Activated CD4-positive, alpha-beta memory T cell treated with anti-CD3 and anti-CD28 coated beads for 36 hours (primary cell): ENCODE measurements at regions not wholly inside any gene's neighbourhood (a gene's known extent, or its start where the extent isn't known, plus 50 kb on each side); places are given as distances from the start of the nearest gene placed in this dataset.

Experiments
- CTCF ChIA-PET: fragments of 350-600 bp; sonication (Branson Sonifier 250); formaldehyde crosslinking; loops from one replicate; lab custom pipeline; 2021; ENCODE audit warnings: antibody characterized with exemption, inconsistent platforms; lab: Charles Lee
- POLR2A ChIA-PET: fragments of 350-600 bp; sonication (Branson Sonifier 250); formaldehyde crosslinking; loops from one replicate; lab custom pipeline; 2021; ENCODE audit warnings: antibody characterized with exemption; lab: Charles Lee
- DNase-seq: peaks from one replicate; pipeline ENCODE4 v3.0.0-alpha.2; 2020
- H3K27ac Mint-ChIP-seq: one replicate; pipeline ENCODE4 v1.8.0; 2021; ENCODE audit warnings: mixed read lengths
- H3K27me3 Mint-ChIP-seq: one replicate; pipeline ENCODE4 v1.8.0; 2021; ENCODE audit warnings: mixed read lengths
- H3K36me3 Mint-ChIP-seq: one replicate; pipeline ENCODE4 v1.8.0; 2021; ENCODE audit warnings: mixed read lengths
- H3K4me1 Mint-ChIP-seq: one replicate; pipeline ENCODE4 v1.8.0; 2021; ENCODE audit warnings: low read depth, mixed read lengths
- H3K4me3 Mint-ChIP-seq: one replicate; pipeline ENCODE4 v1.8.0; 2021; ENCODE audit warnings: mild to moderate bottlenecking, mixed read lengths
- H3K9me3 Mint-ChIP-seq: one replicate; pipeline ENCODE4 v1.8.0; 2021; ENCODE audit warnings: mixed read lengths
- intact Hi-C: fragments of 100-400 bp; cut with micrococcal nuclease; formaldehyde crosslinking; loops from one replicate; pipeline ENCODE4 v1.15.1; 2023

DNA sequence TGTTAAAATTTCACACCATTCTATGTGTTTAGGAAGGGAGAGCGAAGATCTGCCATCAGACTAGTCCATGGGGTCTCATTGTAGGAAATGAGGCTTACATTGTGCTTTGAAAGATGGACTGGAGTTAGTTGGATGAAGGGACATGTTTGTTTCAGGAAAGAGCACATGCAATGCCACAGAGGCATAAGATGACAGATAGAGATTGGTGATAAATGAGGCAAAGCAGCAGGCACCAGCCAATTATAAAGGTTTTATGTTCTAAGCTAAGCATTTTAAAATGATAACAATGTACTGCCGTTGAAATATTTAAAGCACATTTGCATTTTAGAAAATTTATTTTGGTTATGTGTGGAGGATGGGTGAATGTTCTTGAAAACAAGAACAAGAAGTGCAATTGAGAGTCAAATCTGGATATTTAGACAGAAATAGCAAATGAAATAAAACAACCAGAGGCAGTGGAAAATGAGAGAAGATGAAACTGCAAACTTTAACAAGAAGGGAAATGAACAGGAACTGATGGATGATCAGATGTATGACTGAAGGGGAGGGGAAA lies 957.2 kb downstream of the FSTL5 start:
- DNase-seq: no peak
- CTCF ChIA-PET: no interaction called here
- Mint-ChIP-seq H3K36me3 (no peaks in the 10 kb centered on the region), H3K9me3 (peaks cover 24% of the 10 kb centered on the region), H3K4me3 (no peak overlapping the region), H3K4me1 (no peaks in the 10 kb centered on the region), H3K27me3 (no peaks in the 10 kb centered on the region), H3K27ac (no peak overlapping the region)
- intact Hi-C loops: no loop called here
- POLR2A ChIA-PET: no interaction called here

DNA sequence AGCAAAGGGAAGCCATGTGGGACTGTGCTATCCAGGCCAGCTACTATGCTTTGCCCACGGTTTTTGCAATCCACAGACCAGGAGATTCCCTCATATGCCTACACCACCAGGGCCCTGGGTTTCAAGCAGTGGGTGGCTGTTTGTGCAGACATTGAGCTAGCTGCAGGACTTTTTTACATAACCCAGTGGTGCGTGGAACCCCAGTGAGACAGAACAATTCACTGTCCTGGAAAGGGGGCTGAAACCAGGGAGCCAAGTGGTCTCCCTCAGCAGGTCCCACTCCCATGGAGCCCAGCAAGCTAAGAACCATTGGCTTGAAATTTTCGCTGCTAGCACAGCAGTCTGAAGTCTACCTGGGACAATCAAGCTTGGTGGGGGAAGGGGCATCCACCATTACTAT lies 959.9 kb downstream of the FSTL5 start:
- intact Hi-C loops: no loop called here
- DNase-seq: no peak
- POLR2A ChIA-PET: no interaction called here
- no peaks in the 10 kb centered on the region for H3K4me1 Mint-ChIP-seq
- no peaks in the 10 kb centered on the region for H3K36me3 Mint-ChIP-seq
- no peak overlapping the region for H3K4me3 Mint-ChIP-seq
- peaks cover 10% of the 10 kb centered on the region for H3K9me3 Mint-ChIP-seq
- CTCF ChIA-PET: no interaction called here
- H3K27me3 Mint-ChIP-seq: no peaks in the 10 kb centered on the region
- H3K27ac Mint-ChIP-seq: no peak overlapping the region

DNA sequence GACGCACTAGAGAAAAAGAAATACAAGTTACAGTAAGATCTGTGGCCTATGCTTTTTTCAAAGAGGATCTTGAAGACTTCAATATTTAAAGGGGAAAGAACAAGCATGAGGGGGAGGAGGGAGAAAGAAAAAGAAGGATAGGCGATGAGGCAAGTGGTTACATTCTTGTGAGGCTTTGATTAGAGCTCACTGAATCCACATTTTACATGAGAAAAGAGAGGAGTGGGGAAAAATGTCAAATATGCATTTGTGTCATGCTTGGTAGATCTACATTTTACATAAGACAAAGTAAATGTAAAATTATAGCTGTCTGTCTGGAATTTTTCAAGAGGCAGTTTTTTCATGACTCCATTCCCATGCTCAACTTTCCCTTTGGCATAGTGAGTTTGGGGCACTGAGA lies 965.9 kb downstream of the FSTL5 start:
- no peak overlapping the region for H3K4me3 Mint-ChIP-seq
- DNase-seq: no peak
- ChIA-PET CTCF (no interaction called here), POLR2A (no interaction called here)
- H3K27me3 Mint-ChIP-seq: no peaks in the 10 kb centered on the region
- intact Hi-C loops: no loop called here
- no peaks in the 10 kb centered on the region for H3K4me1 Mint-ChIP-seq
- H3K36me3 Mint-ChIP-seq: no peaks in the 10 kb centered on the region
- H3K9me3 Mint-ChIP-seq: peaks cover under 1% of the 10 kb centered on the region
- no peak overlapping the region for H3K27ac Mint-ChIP-seq

DNA sequence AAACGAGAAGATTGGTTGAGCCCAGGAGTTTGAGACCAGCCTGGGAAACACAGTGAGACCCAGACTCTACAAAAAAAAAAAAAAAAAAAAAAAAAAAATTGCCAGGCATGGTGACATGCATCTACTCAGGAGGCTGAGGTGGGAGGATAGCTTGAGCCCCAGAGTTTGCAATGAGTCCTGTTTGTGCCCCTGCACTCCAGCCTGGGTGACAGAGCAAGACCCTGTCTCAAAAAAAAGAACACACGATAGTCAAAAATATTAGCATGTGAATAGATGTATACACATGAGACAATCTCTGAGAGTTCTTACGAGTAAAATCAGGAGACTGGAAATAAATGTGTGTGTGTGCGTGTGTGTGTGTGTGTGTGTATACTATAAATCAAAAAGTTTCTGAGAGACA lies 966.3 kb downstream of the FSTL5 start:
- POLR2A ChIA-PET: no interaction called here
- H3K27me3 Mint-ChIP-seq: no peaks in the 10 kb centered on the region
- no peak overlapping the region for H3K27ac Mint-ChIP-seq

DNA sequence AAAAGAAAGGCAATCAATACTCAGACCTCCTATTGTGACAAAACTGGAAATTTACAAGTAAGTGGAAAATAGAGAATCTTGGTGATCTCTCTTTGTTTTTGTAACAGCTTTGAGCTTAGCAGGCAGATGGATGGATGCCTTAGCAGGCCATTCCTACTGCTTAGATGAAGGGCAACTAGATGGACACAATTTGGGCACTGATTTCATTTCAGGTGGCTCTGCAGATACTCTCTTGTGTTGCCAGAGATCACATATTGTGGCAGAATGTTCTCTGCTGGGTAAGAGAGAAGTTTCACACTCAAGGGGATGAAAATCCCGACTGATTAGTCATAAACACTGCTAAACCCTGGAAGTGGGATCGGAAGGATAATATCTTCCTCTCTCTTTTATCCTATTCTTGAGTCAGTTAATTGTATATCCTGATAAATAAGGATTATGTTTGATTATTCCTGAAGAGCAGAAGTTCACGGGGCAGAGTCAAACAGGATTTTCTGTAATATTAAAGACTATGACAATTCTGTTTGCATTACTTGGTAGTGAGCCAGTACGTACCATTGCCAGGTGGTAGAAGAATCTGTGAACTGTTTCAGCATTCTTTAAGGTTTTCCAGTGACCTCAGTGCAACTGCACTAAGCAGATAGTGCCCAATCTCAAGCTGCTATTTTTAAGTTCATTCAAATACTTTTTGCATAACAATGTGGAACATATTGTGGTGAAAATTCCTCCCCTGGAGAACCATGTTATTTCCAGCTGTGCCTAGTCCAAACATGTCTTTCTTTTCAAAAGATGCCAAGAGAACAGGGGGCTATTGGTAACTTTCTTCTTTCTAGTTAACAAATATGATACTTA lies 974.3 kb downstream of the FSTL5 start:
- intact Hi-C loops: no loop called here

More for the DNA sequence above, 966.3 kb downstream of the FSTL5 start:
- Mint-ChIP-seq H3K4me3 (no peak overlapping the region), H3K4me1 (no peaks in the 10 kb centered on the region), H3K36me3 (no peaks in the 10 kb centered on the region), H3K9me3 (no peaks in the 10 kb centered on the region)
- CTCF ChIA-PET: no interaction called here
- no peak for DNase-seq
- intact Hi-C loops: no loop called here

DNA sequence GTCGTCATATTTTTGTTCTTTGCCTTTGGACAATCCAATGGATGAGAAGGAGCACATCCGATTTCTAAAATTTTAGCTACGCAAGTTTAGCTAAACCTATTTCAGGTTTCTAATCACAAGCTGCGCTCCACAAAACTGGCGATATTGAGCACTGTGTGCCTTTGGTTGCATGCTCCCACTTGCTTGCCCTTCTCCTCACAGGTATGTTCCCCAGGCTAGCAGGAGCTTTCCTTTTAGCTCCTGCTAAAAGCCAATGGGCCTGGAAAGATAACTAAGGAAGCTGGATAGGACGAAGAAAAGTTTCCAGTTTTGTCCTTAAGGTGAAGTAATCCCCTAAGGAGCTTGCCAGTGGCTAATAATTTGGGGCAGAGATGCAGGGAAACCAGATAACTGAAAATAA lies 975.2 kb downstream of the FSTL5 start:
- ChIA-PET CTCF (no interaction called here), POLR2A (no interaction called here)
- no peaks in the 10 kb centered on the region for H3K27me3 Mint-ChIP-seq
- intact Hi-C loops: no loop called here
- DNase-seq: no peak
- H3K9me3 Mint-ChIP-seq: peaks cover 12% of the 10 kb centered on the region
- H3K4me1 Mint-ChIP-seq: no peaks in the 10 kb centered on the region
- no peak overlapping the region for H3K27ac Mint-ChIP-seq
- H3K4me3 Mint-ChIP-seq: no peak overlapping the region
- H3K36me3 Mint-ChIP-seq: no peaks in the 10 kb centered on the region

More for the DNA sequence above, 974.3 kb downstream of the FSTL5 start:
- CTCF ChIA-PET: no interaction called here
- no peak for DNase-seq
- H3K4me3 Mint-ChIP-seq: no peak overlapping the region
- H3K27ac Mint-ChIP-seq: no peak overlapping the region
- H3K9me3 Mint-ChIP-seq: peaks cover 10% of the 10 kb centered on the region
- POLR2A ChIA-PET: no interaction called here
- H3K27me3 Mint-ChIP-seq: no peaks in the 10 kb centered on the region
- no peaks in the 10 kb centered on the region for H3K36me3 Mint-ChIP-seq
- no peaks in the 10 kb centered on the region for H3K4me1 Mint-ChIP-seq

DNA sequence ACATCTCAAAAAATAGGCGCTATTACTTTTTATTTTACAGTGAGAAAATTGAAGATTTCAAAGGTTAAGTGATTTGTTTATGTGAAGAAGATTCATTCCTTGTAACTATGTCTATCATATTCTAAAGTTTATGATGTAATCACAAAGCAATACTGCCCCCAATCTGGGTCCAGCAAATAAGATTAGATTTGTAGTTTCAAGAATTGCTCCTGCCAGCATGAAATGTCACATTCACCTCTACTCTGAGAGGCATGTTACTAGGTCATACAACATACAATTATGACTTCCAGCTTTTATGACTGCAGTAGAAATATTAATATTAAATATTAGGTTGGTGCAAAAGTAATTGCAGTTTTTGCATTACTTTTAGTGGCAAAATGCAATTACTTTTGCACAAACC lies 976.2 kb downstream of the FSTL5 start:
- H3K9me3 Mint-ChIP-seq: peaks cover 12% of the 10 kb centered on the region
- no peaks in the 10 kb centered on the region for H3K27me3 Mint-ChIP-seq
- H3K36me3 Mint-ChIP-seq: no peaks in the 10 kb centered on the region
- ChIA-PET POLR2A (no interaction called here), CTCF (no interaction called here)
- H3K27ac Mint-ChIP-seq: no peak overlapping the region
- no peaks in the 10 kb centered on the region for H3K4me1 Mint-ChIP-seq
- H3K4me3 Mint-ChIP-seq: no peak overlapping the region
- intact Hi-C loops: no loop called here
- DNase-seq: no peak

DNA sequence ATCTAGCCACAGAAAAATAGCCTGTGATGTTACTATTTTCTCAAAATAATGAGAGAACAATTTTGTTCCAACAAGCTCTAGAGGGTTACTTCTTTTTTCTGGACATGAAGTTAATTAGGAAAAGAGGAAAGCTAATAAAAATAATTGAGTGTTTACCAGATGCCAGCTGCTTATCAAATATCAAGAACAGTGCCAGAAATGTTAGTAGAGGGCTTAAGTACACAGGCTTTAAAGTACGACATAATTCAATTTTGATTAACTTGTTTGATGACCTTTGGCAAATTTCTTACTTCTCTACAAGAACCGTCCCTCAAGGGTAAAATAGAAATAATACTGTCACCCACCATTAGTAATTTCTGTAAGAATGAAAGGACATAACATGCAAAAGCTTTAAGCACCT lies 977.0 kb downstream of the FSTL5 start:
- intact Hi-C loops: no loop called here
- ChIA-PET POLR2A (no interaction called here), CTCF (no interaction called here)
- H3K4me3 Mint-ChIP-seq: no peak overlapping the region
- no peaks in the 10 kb centered on the region for H3K36me3 Mint-ChIP-seq
- no peaks in the 10 kb centered on the region for H3K4me1 Mint-ChIP-seq
- no peak overlapping the region for H3K27ac Mint-ChIP-seq
- H3K27me3 Mint-ChIP-seq: no peaks in the 10 kb centered on the region
- no peak for DNase-seq
- H3K9me3 Mint-ChIP-seq: peaks cover 12% of the 10 kb centered on the region

DNA sequence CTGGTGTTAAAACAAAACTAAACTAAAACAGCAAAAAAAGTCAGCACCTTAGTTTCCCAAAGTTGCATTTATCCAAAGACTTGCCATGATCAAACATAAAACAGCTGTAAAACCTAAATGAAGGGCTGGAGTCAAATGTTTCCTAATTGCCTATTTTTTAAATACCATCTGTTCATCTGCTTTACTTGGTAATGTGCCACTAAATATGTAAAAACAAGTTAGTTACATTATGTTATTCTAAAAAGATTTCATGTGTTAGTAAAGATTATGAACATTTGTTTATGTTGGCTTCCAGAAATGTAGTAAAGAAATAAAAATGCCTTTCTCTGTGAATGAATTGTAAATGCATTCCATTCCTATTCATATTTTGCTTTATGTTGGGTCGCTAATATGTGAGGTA lies 977.8 kb downstream of the FSTL5 start:
- no peak for DNase-seq
- POLR2A ChIA-PET: no interaction called here
- Mint-ChIP-seq H3K36me3 (no peaks in the 10 kb centered on the region), H3K9me3 (peaks cover 8% of the 10 kb centered on the region), H3K27ac (no peak overlapping the region), H3K4me1 (no peaks in the 10 kb centered on the region), H3K27me3 (no peaks in the 10 kb centered on the region), H3K4me3 (no peak overlapping the region)
- intact Hi-C loops: no loop called here
- CTCF ChIA-PET: no interaction called here

DNA sequence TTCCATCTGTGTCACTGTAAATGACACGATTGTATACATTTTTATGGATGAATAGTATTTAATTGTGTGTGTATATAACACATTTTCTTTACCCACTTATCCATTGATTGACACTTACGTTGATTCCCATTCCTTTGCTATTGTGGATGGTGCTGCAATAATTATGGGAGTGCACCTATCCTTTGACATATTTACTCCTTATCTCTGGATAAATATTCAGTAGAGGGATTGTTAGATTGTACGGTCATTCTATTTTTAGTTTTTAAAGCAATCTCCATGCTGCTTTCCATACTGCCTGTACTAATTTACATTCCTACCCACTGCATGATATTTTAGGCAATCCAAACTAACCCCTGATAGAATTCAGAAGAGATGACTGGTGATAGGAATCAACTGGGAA lies 980.1 kb downstream of the FSTL5 start:
- Mint-ChIP-seq H3K4me1 (no peaks in the 10 kb centered on the region), H3K4me3 (no peak overlapping the region), H3K36me3 (no peaks in the 10 kb centered on the region), H3K9me3 (peaks cover 7% of the 10 kb centered on the region), H3K27ac (no peak overlapping the region), H3K27me3 (no peaks in the 10 kb centered on the region)
- DNase-seq: no peak
- intact Hi-C loops: no loop called here
- CTCF ChIA-PET: no interaction called here
- POLR2A ChIA-PET: no interaction called here

DNA sequence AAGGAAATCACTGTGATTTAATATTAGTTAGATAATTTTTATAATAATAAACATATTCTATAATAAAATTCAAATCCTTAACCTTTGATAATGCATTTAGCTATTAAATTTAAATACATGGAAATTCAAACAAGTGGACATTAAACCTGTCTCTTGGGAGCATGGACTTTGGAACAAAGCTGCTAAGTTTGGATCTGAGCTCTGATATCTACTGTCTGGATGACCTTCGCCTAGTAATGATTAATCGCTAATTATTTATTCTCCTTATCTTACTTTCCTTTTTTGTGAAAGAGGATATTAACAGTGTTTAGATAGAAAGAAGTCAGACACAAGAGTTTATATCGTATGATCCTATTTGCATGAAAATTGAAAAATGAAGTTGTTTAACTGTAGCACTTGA lies 980.9 kb downstream of the FSTL5 start:
- Mint-ChIP-seq H3K4me3 (no peak overlapping the region), H3K27ac (no peak overlapping the region), H3K4me1 (no peaks in the 10 kb centered on the region), H3K36me3 (no peaks in the 10 kb centered on the region), H3K27me3 (no peaks in the 10 kb centered on the region), H3K9me3 (peaks cover 4% of the 10 kb centered on the region)
- ChIA-PET CTCF (no interaction called here), POLR2A (no interaction called here)
- intact Hi-C loops: no loop called here
- DNase-seq: no peak

DNA sequence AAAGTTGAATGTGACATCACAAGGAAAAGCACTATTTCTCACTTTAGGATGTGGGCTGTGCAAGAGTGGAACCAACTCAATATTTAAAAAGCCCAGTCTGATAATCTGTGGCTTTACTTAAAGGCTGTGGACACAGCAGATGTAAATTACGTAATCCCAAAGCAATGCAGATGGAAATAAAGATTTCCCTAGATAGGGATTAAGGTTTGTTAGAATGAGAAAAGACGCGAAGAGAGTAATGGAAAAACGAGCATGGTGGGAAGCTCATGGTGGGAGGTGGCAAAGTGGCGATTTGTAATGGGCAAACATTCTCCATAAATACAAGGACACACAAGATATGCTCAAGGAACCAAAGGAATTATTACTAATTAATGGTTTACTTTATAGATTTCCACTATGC lies 985.5 kb downstream of the FSTL5 start:
- no peaks in the 10 kb centered on the region for H3K27me3 Mint-ChIP-seq
- DNase-seq: no peak
- H3K36me3 Mint-ChIP-seq: no peaks in the 10 kb centered on the region
- peaks cover 10% of the 10 kb centered on the region for H3K9me3 Mint-ChIP-seq
- H3K4me1 Mint-ChIP-seq: no peaks in the 10 kb centered on the region
- H3K27ac Mint-ChIP-seq: no peak overlapping the region
- intact Hi-C loops: no loop called here
- CTCF ChIA-PET: no interaction called here
- POLR2A ChIA-PET: no interaction called here
- H3K4me3 Mint-ChIP-seq: no peak overlapping the region

DNA sequence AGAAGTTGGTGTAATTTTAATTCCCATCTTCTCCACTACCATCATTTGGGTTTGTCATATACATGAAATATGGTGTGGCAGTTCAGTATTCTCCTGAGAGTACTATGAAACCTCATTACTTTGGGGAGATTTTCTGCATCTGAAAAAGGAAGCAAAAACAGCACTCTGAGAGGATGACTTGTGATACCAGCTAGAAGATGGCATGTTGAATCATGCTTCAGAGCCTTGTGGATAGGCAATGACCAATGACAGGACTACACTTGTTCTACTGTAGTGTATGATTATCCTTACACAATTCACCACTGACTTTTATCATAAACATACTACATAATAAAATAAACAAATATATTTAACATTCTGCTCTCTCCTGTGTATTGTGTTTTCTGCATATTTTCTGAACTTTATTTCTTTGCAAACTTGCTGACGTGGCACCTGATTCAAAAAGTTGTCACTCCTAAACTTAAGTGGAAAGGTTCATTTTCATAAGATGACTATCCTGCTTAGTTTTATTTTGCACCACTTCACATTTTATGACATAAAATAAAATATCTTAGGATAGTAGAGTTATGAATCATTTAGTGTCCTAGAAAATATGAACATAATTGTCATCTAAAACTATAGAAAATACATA lies 991.3 kb downstream of the FSTL5 start:
- DNase-seq: no peak
- POLR2A ChIA-PET: no interaction called here
- CTCF ChIA-PET: no interaction called here
- intact Hi-C loops: no loop called here
- Mint-ChIP-seq H3K4me1 (no peaks in the 10 kb centered on the region), H3K4me3 (no peak overlapping the region), H3K9me3 (peaks cover 19% of the 10 kb centered on the region), H3K27me3 (no peaks in the 10 kb centered on the region), H3K36me3 (no peaks in the 10 kb centered on the region), H3K27ac (no peak overlapping the region)
